Activated CD4-positive, alpha-beta T cell treated with anti-CD3 and anti-CD28 coated beads, Interleukin-2, amount 10 ng/mL, durations not matched to agents 24 days and 14 days (primary cell): ENCODE measurements at regions not wholly inside any gene's neighbourhood (a gene's known extent, or its start where the extent isn't known, plus 50 kb on each side); places are given as distances from the start of the nearest gene placed in this dataset.

Experiments used
- DNase-seq: peaks from one replicate; pipeline ENCODE4 v3.0.0; 2022
- H3K27ac Mint-ChIP-seq: one replicate; pipeline ENCODE4 v1.8.0; 2022; ENCODE audit warnings: mild to moderate bottlenecking, mixed read lengths
- H3K27me3 Mint-ChIP-seq: one replicate; pipeline ENCODE4 v1.8.0; 2022; ENCODE audit warnings: mixed read lengths
- H3K36me3 Mint-ChIP-seq: one replicate; pipeline ENCODE4 v1.8.0; 2022; ENCODE audit warnings: low read depth, mild to moderate bottlenecking, mixed read lengths
- H3K4me1 Mint-ChIP-seq: one replicate; pipeline ENCODE4 v1.8.0; 2021; ENCODE audit warnings: mixed read lengths
- H3K4me3 Mint-ChIP-seq: one replicate; pipeline ENCODE4 v1.8.0; 2022; ENCODE audit warnings: mild to moderate bottlenecking, moderate library complexity, mixed read lengths
- H3K9me3 Mint-ChIP-seq: one replicate; pipeline ENCODE4 v1.8.0; 2021; ENCODE audit warnings: mixed read lengths
- intact Hi-C: fragments of 100-400 bp; cut with micrococcal nuclease; formaldehyde crosslinking; loops from one replicate; pipeline ENCODE4 v1.15.1; 2023

DNA sequence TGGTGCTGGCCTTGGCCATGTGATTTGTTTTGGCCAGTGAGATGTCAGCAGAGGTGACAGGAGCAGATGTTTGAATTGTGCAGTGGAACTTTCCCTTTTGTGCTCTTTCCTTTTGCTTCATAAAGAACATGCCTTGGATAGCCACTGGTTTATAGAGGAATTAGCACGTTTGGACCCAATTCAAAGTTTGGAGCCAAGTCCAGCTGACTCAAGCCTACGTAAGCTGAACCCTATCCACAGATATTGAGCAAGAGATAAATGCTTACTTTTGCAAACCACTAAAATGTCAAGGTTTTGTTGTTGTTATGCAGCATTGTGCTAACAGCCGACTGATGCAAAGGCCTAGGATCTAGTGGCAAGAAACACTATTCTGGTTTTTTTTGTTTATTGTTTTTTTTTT lies 230.9 kb upstream of the CITED2 start:
- Mint-ChIP-seq H3K27ac (no peak overlapping the region), H3K4me1 (peaks cover 5% of the 10 kb centered on the region), H3K9me3 (peaks cover 3% of the 10 kb centered on the region), H3K36me3 (no peaks in the 10 kb centered on the region), H3K27me3 (peaks cover 11% of the 10 kb centered on the region), H3K4me3 (no peak overlapping the region)
- DNase-seq: no peak
- intact Hi-C loops: no loop called here

DNA sequence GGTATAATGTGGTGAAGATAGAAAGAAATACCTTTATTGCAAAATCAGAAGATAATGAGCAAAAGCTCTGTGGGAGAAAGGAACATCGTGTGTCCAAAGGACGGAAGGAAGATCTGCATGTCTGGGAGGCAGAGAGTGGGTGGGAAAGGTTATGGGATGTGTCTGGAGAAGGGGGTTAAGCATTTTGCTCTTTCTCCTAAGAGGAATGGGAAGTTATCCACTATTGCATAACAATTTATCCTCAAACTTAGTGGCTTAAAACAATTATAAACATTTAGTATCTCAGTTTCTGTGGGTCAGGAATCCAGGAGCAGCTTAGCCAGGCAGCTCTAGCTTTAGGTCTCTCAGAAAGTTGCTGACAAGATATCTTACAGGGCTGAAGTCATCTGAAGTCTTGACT lies 229.1 kb upstream of the CITED2 start:
- H3K9me3 Mint-ChIP-seq: peaks cover 3% of the 10 kb centered on the region
- no peak overlapping the region for H3K4me3 Mint-ChIP-seq
- H3K4me1 Mint-ChIP-seq: peaks cover 6% of the 10 kb centered on the region
- intact Hi-C loops: loop anchor here (5.0 kb wide), 1 partner anchor 231 kb away; the partner anchor contains the start of gene CITED2
- no peaks in the 10 kb centered on the region for H3K36me3 Mint-ChIP-seq
- H3K27me3 Mint-ChIP-seq: peaks cover 8% of the 10 kb centered on the region
- no peak for DNase-seq
- H3K27ac Mint-ChIP-seq: no peak overlapping the region

DNA sequence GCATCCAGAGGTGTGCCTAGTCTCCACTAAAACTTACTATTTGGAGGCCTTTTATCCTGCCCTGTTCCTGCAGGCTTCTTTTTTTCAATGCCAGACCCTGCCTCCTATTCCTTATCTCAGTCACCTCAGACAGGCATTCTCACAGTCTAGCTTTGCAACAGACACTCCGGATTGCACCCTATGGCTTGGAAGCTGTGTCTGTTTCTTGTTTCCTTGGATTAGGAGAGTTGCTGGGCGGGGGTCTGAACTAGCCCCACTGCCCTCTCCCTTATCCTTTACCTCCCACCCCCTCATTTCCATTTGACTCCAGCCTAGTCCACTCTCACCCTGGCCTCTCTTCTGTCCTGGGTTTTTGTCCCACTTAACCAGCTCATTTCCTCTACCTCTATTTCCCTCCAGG lies 228.1 kb upstream of the CITED2 start:
- H3K4me1 Mint-ChIP-seq: peaks cover 6% of the 10 kb centered on the region
- no peak for DNase-seq
- no peaks in the 10 kb centered on the region for H3K36me3 Mint-ChIP-seq
- H3K9me3 Mint-ChIP-seq: peaks cover 3% of the 10 kb centered on the region
- peaks cover 4% of the 10 kb centered on the region for H3K27me3 Mint-ChIP-seq
- H3K4me3 Mint-ChIP-seq: no peak overlapping the region
- intact Hi-C loops: loop anchor here (5.0 kb wide), 1 partner anchor 230 kb away; the partner anchor contains the start of gene CITED2
- H3K27ac Mint-ChIP-seq: no peak overlapping the region

DNA sequence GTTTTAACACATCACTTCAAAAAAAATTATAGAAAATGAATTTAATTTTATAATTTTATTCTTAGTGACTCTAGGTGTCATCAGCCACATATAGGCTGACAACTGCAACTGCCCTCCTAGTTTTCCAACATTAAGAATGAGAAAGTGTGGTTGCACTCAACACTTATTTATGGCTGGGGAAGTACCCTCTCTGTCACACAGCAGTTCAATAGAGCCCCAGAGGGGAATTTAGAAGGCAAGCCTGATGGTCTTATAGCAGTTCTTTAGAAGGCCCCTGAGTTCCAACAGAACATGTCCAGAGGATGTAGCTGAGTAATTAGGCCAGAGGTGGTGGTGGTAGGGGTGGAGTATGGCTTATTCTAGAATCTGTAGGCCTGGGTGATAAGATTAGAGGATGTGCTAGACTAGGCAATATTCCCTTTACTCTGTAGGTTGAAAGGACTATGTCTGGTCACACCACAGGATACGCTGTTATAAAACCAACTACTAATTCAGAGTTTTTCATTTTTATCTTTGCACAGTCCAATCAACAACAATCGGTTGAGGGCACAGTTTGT lies 226.5 kb upstream of the CITED2 start:
- Mint-ChIP-seq H3K4me3 (no peak overlapping the region), H3K9me3 (peaks cover 3% of the 10 kb centered on the region), H3K36me3 (no peaks in the 10 kb centered on the region), H3K4me1 (peaks cover 6% of the 10 kb centered on the region), H3K27ac (peak overlapping the region; percentile 75), H3K27me3 (no peaks in the 10 kb centered on the region)
- intact Hi-C loops: loop anchor here (1.0 to 5.0 kb wide), 3 partner anchors 20 to 229 kb away; partner anchors contain the start of gene CITED2
- DNase-seq: no peak

DNA sequence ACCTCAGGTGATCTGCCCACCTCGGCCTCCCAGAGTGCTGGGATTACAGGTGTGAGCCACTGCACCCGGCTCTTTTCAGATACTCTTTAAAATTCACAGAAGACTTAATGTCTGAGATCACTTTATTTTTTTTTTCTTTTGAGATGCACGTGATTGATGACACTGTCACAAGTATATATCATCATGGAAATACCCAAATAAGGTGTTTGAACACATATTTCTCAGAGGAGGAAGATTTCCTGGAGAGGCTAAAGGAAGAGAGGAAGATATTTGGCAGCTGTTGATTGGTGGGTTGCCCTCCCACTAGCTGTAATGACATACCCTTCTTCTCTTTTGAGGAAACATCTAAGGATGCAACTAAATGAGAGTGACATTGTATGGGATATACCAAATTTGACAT lies 225.9 kb upstream of the CITED2 start:
- Mint-ChIP-seq H3K27ac (no peak overlapping the region), H3K36me3 (no peaks in the 10 kb centered on the region), H3K27me3 (peaks cover 2% of the 10 kb centered on the region), H3K4me3 (no peak overlapping the region), H3K4me1 (peaks cover 6% of the 10 kb centered on the region), H3K9me3 (peaks cover 3% of the 10 kb centered on the region)
- intact Hi-C loops: loop anchor here (2.0 to 5.0 kb wide), 2 partner anchors 20 to 228 kb away; partner anchors contain the start of gene CITED2
- DNase-seq: no peak

DNA sequence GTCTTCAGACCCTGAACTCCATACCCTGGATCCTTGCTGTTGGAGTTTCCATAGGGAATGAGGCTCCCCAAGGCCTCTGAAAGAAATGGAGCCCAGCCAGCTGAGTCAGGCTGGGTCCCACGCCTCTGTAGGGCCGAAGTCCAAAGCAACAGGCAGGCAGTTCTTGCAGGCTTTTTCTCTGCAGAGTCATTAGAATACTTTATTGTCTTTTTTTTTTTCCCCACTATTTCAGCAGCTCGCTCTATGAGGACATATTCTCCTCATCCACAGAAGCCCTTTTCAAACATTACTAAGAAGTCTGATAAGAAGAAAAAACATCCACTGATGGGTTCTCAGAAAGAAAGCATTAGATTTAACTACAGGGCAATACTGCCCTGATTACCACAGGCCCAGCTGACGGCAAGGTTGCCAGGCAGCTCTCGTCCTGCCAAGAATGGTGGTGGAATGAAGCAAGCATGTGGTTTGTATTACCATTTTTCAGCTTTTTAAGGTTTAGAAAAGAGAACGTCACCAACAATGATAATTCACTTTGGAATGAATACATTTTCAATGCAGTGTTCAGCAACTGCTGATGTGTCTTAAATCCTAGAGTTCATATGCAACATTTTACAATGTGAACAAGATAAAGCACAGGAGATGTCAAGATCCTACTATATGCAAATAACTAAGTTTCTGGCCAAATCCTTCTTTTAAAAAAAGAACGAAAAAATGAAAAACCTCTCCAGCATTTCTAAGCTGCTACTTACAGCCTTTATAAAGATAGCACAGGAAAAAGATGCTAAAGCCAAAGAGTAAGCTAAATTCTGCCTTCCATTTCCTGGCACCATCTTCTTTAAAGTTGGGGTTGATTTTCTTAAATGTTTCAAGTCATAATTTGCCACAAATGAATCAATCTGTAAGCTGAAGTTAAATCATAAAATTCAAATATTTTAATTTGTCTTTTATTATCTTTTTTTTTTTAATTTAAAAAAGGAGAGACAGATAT lies 223.6 kb upstream of the CITED2 start:
- peaks cover 4% of the 10 kb centered on the region for H3K27me3 Mint-ChIP-seq
- intact Hi-C loops: no loop called here
- no peaks in the 10 kb centered on the region for H3K36me3 Mint-ChIP-seq
- peaks cover 3% of the 10 kb centered on the region for H3K9me3 Mint-ChIP-seq
- H3K4me3 Mint-ChIP-seq: no peak overlapping the region
- H3K27ac Mint-ChIP-seq: no peak overlapping the region
- peaks cover 6% of the 10 kb centered on the region for H3K4me1 Mint-ChIP-seq
- no peak for DNase-seq

DNA sequence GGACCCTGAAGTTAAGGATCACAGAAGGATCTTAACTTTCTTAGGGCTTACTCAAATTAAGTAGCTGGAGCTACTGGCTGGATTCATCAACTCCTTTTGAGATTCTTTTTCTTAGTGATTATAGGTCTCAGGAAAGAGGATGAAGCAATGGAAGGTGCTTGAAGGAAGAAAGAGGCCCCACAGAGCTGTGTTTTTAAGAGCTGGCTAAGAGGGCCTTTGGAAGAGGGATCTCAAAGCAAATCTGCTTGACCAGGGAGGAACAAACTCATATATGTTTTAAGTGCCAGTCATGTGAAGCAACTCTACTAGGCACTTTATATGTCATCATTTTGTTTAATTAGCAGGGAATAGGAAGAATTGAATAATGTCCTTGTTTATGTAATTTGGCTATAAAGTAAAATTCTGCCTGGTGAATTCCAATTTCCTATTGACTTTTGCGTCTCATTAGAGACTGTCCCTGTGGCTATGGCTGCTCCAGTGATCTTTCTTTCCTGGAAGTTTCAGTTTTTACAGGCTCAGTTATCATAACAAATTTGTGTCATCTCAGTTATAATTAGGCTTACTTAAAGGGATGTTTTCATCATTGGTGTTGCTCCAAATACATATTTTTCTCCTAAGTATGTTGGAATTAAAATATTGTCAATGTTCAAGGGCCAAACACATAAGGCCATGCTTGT lies 222.8 kb upstream of the CITED2 start:
- intact Hi-C loops: no loop called here
- H3K4me3 Mint-ChIP-seq: no peak overlapping the region
- H3K36me3 Mint-ChIP-seq: no peaks in the 10 kb centered on the region
- H3K27ac Mint-ChIP-seq: no peak overlapping the region
- no peak for DNase-seq
- peaks cover 6% of the 10 kb centered on the region for H3K4me1 Mint-ChIP-seq
- H3K9me3 Mint-ChIP-seq: peaks cover 3% of the 10 kb centered on the region
- peaks cover 4% of the 10 kb centered on the region for H3K27me3 Mint-ChIP-seq

DNA sequence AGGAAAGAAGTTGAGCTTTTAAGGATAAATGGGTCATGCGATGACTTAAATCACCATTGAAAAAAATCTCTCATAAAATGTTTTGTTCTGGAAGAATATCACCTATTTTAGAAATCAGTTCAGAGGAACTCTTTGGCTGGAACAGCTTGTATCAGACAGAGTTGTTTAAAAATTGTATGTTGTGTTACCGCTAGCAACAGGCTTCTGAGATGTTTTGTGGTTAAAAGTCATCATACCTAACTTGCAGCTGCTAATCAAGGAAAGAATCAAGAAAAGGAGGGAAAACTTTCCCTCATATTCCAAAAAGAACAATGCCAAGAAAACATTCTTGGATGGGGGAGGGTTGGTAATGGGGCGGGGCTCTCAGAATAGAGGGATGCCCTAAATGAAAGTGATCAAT lies 220.7 kb upstream of the CITED2 start:
- Mint-ChIP-seq H3K27ac (no peak overlapping the region), H3K36me3 (no peaks in the 10 kb centered on the region), H3K4me1 (peaks cover 2% of the 10 kb centered on the region), H3K9me3 (no peaks in the 10 kb centered on the region), H3K27me3 (peaks cover 17% of the 10 kb centered on the region), H3K4me3 (no peak overlapping the region)
- intact Hi-C loops: no loop called here
- no peak for DNase-seq

DNA sequence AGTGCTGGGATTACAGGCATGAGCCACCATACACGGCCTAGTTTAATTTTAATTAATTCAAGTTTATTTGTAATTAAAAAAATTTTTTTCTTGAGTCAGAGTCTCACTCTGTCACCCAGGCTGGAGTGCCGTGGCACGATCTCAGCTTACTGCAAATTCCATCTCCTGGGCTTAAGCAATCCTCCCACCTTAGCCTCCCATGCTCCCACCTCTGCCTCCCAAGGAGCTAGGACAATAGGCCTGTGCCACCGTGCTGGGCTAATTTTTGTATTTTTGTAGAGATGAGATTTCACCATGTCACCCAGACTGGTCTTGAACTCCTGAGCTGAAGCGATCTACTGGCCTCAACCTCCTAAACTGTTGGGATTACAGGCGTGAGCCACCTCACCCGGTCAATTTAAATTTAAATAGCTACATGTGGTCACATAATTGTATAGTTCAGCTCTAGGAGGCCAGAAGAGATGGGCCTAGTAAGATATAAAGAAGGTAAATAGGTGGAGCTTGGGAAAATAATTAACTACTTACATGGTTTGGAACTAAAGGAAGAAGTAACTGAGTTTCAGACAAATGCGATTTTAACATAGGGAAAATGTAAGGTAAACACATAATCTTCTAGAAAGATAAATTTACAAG lies 220.0 kb upstream of the CITED2 start:
- intact Hi-C loops: no loop called here
- Mint-ChIP-seq H3K36me3 (no peaks in the 10 kb centered on the region), H3K9me3 (no peaks in the 10 kb centered on the region), H3K27ac (no peak overlapping the region), H3K4me1 (peaks cover 2% of the 10 kb centered on the region), H3K27me3 (peaks cover 25% of the 10 kb centered on the region), H3K4me3 (no peak overlapping the region)
- DNase-seq: no peak

DNA sequence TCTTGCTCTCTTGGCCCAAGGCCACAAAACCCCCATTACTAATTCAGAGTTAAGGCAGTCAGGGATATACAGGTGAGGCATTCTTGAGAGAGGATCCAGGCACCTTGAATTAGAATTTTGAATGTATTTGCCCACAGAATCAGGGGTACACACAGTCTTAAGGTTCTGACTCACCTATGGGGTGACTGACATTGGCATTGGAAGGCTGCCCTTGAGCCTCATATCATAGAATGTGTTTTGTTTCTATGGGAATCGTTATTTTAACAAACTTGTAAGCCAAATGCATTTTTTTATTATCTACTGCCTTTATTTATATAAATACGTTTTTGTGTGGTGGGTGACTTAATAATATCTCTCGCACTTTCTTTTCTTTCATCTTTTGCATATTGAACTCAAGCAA lies 218.6 kb upstream of the CITED2 start:
- Mint-ChIP-seq H3K9me3 (no peaks in the 10 kb centered on the region), H3K4me3 (no peak overlapping the region), H3K27me3 (peaks cover 31% of the 10 kb centered on the region)

DNA sequence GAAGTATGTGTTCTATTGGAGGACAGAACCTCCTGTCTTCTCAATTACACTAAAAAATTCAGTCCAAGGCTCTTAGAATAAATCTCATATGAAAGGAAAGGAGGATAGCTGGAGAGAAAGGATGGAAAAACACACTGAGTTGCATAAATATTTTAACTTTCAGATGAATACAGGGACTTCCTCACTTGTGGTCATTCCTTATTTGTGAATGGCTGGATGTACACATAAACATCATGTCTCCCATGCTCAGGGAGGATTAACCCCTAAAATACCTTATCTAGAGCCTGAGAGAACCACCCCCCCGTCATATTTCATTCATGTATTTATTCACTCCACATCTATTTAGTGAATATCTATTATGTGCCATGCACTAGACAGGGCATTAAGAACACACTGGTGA lies 217.6 kb upstream of the CITED2 start:
- H3K4me1 Mint-ChIP-seq: no peaks in the 10 kb centered on the region
- no peaks in the 10 kb centered on the region for H3K36me3 Mint-ChIP-seq
- H3K27me3 Mint-ChIP-seq: peaks cover 31% of the 10 kb centered on the region
- no peaks in the 10 kb centered on the region for H3K9me3 Mint-ChIP-seq
- H3K27ac Mint-ChIP-seq: no peak overlapping the region
- no peak overlapping the region for H3K4me3 Mint-ChIP-seq
- no peak for DNase-seq
- intact Hi-C loops: no loop called here

More for the DNA sequence above, 218.6 kb upstream of the CITED2 start:
- H3K36me3 Mint-ChIP-seq: no peaks in the 10 kb centered on the region
- intact Hi-C loops: no loop called here
- no peak overlapping the region for H3K27ac Mint-ChIP-seq
- no peaks in the 10 kb centered on the region for H3K4me1 Mint-ChIP-seq
- DNase-seq: no peak

DNA sequence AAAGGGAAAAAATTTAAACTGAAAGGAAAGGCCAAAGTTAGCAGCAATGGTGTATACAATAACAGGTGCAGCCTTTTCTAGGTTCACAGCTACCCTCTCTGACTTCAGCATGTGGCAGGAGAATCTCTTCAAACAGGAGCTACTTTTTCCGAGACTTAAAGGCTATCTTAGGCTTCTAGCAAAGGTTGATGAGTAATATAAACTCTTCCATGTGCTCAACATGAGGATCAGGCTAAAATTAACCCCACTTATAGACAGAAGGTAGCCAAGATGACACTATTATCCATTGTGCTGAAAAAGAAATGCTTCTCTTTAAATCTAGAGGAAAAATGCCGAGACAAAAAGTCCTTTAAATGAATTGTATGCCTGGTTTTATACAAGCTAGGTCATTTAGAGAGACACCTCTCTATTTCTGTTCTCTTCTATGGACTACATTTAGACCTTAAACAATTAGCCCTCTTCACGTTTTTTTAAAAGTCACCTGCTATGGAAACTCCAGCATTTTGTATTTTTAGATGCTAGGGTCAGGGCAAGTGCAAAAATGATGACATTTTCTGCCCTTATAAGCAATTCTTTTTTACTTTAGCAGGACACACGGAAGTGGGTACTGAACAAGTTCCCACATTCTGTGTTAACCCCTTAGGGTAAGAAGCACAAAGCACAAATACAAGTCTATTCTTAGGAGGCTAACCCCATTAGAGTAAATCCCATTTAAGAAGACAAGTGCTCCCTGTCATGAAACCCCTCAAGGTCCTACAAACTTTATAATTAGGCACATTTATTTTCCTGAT lies 216.8 kb upstream of the CITED2 start:
- no peak overlapping the region for H3K4me3 Mint-ChIP-seq
- DNase-seq: no peak
- no peaks in the 10 kb centered on the region for H3K4me1 Mint-ChIP-seq
- H3K27ac Mint-ChIP-seq: no peak overlapping the region
- no peaks in the 10 kb centered on the region for H3K36me3 Mint-ChIP-seq
- peaks cover 31% of the 10 kb centered on the region for H3K27me3 Mint-ChIP-seq
- no peaks in the 10 kb centered on the region for H3K9me3 Mint-ChIP-seq
- intact Hi-C loops: no loop called here

DNA sequence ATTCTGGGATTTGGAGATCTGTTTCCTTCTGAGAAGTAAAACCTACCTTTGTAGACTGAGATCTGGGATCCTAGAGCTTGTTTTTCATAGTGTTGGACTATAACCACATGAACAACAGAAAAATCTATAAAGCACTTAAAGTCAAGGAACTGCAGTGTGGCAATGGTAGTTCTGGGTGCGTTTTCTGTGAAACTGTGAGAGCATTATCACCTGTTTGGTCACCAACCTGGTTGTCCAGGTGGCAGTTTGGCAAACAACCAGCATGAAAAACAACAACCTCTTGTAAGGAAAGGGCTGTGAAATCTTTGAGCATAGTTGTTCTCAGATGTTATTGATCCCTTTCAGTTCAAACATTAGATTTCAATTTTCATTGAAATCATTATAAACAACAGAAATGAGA lies 215.8 kb upstream of the CITED2 start:
- H3K27ac Mint-ChIP-seq: no peak overlapping the region
- peaks cover 29% of the 10 kb centered on the region for H3K27me3 Mint-ChIP-seq
- no peak for DNase-seq
- intact Hi-C loops: no loop called here
- H3K4me3 Mint-ChIP-seq: no peak overlapping the region
- no peaks in the 10 kb centered on the region for H3K4me1 Mint-ChIP-seq
- H3K9me3 Mint-ChIP-seq: no peaks in the 10 kb centered on the region
- no peaks in the 10 kb centered on the region for H3K36me3 Mint-ChIP-seq
